HL-60 (cell line): ENCODE measurements at regions not wholly inside any gene's neighbourhood (a gene's known extent, or its start where the extent isn't known, plus 50 kb on each side); places are given as distances from the start of the nearest gene placed in this dataset.

Experiments
- DNase-seq, 2 experiments: peaks; one replicate each; pipeline ENCODE4 v3.0.0-alpha.2; 2010 to 2020; ENCODE audit warnings: low read depth in 1 of 2, low spot score in 1 of 2
- H3K27ac ChIP-seq: fragments of 250-450 bp; sonication (Bioruptor Pico); replicated peaks from 2 replicates; pipeline ENCODE4 v1.5.1; 2020; ENCODE audit warnings: mild to moderate bottlenecking, moderate library complexity
- H3K27me3 ChIP-seq: fragments of 250-450 bp; sonication (Bioruptor Pico); 2 replicates; pipeline ENCODE4 v1.5.1; 2021; ENCODE audit warnings: mild to moderate bottlenecking, moderate library complexity; ENCODE audit not compliant: insufficient read depth, poor library complexity, severe bottlenecking
- H3K4me3 ChIP-seq: replicated peaks from 2 replicates; pipeline ENCODE4 v1.5.1; 2011; ENCODE audit warnings: mild to moderate bottlenecking, control low read depth, low read length; ENCODE audit not compliant: insufficient read depth
- GABPA ChIP-seq: IDR thresholded peaks from 2 replicates; pipeline ENCODE4 v1.6.1; 2012; ENCODE audit warnings: low read depth
- POLR2AphosphoS5 ChIP-seq: IDR thresholded peaks from 2 replicates; pipeline ENCODE4 v1.6.1; 2012; ENCODE audit warnings: low read depth
- REST ChIP-seq: IDR thresholded peaks from 2 replicates; pipeline ENCODE4 v1.6.1; 2012; ENCODE audit warnings: low read depth; ENCODE audit not compliant: insufficient replicate concordance
- SPI1 ChIP-seq: IDR thresholded peaks from 2 replicates; pipeline ENCODE4 v1.6.1; 2012; ENCODE audit warnings: low read depth, mild to moderate bottlenecking, borderline replicate concordance
- TF ChIP-seq, protein P1 (sequence below): IDR thresholded peaks from one replicate; pipeline ENCODE4 v1.5.1; 2011; ENCODE audit warnings: low read length, control low read depth, inconsistent platforms; ENCODE audit not compliant: insufficient read depth

DNA sequence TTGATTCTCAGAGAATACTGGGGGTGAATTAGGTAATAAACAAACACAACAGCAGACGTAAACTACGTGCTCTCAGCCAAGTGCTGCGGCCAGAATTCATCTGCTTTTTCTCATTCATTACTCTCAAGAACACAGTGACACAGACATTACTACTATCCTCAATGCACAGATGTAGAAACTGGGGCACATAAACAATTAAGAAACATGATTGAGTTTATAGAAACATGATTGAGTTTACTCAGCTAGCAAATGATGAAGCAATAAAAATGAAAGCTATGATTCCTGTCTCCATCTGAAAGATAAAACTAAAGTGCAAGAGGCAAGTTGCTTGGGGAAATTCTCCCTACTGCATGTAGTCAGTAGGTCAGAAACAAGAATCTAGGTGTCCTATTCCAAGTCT lies 140.5 kb downstream of the IFI44 start:
- H3K27me3 ChIP-seq: no peaks in the 10 kb centered on the region
- no peak for TF ChIP-seq REST
- no peak for TF ChIP-seq SPI1
- no peak for TF ChIP-seq GABPA
- no peak for TF ChIP-seq POLR2AphosphoS5
- TF ChIP-seq, protein P1, sequence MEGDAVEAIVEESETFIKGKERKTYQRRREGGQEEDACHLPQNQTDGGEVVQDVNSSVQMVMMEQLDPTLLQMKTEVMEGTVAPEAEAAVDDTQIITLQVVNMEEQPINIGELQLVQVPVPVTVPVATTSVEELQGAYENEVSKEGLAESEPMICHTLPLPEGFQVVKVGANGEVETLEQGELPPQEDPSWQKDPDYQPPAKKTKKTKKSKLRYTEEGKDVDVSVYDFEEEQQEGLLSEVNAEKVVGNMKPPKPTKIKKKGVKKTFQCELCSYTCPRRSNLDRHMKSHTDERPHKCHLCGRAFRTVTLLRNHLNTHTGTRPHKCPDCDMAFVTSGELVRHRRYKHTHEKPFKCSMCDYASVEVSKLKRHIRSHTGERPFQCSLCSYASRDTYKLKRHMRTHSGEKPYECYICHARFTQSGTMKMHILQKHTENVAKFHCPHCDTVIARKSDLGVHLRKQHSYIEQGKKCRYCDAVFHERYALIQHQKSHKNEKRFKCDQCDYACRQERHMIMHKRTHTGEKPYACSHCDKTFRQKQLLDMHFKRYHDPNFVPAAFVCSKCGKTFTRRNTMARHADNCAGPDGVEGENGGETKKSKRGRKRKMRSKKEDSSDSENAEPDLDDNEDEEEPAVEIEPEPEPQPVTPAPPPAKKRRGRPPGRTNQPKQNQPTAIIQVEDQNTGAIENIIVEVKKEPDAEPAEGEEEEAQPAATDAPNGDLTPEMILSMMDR: no peak
- no peak for DNase-seq
- no peak overlapping the region for H3K27ac ChIP-seq
- no peak overlapping the region for H3K4me3 ChIP-seq

- Histone ChIP-seq H3K27me3 (no peaks in the 10 kb centered on the region), H3K27ac (no peak overlapping the region), H3K4me3 (no peak overlapping the region)
- DNase-seq: no peak
- TF ChIP-seq, protein P1: no peak
- TF ChIP-seq POLR2AphosphoS5 (no peak), GABPA (no peak), SPI1 (no peak), REST (no peak)
Measured at GRCh38 chr1:78792756-78793155, 143.1 kb downstream of the IFI44 start.

DNA sequence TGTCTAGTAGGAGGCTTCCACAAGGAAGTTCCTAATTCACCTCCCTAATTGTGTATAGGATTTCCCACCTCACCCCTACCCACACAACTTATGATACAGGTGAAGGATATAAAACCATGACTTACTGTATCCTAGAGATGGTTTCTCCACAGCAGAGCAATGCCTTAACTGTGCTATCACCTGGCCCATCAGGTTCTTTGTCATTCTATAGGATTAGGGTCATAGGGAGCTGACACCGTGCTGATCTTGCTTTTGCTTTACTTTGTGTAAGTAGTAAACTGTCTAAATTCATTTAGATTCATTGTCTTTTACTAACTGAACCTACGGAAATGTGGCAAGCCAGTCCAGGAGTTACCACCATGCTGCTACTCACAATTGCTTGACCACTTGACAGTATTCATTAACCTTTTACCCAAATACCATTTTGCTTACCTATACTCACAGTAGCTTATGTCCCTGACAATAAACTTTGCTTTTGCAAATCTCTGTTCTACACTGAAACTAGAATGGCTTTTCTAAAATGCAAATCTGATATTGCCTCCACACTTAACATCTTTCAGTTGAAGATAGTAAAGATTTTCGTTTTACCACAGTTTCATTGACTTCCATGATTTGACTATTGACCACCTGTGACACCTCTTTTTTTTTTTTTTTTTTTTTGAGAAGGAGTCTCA lies 147.6 kb downstream of the IFI44 start:
- no peak for DNase-seq
- Histone ChIP-seq H3K27ac (no peak overlapping the region), H3K27me3 (no peaks in the 10 kb centered on the region), H3K4me3 (no peak overlapping the region)
- TF ChIP-seq, protein P1: no peak
- no peak for TF ChIP-seq POLR2AphosphoS5
- TF ChIP-seq SPI1: no peak
- no peak for TF ChIP-seq GABPA
- TF ChIP-seq REST: no peak
